ENCODE measurements at regions not wholly inside any gene's neighbourhood (a gene's known extent, or its start where the extent isn't known, plus 50 kb on each side); places are given as distances from the start of the nearest gene placed in this dataset.

- Mint-ChIP-seq H3K4me1 (ENCODE audit: low read depth, unreplicated experiment) (no peaks in the 10 kb centered on the region), H3K4me3 (ENCODE audit: unreplicated experiment) (no peak overlapping the region), H3K9me3 (ENCODE audit: unreplicated experiment) (no peaks in the 10 kb centered on the region), H3K27ac (ENCODE audit: unreplicated experiment) (no peak overlapping the region), H3K27me3 (ENCODE audit: insufficient read depth, unreplicated experiment) (no peaks in the 10 kb centered on the region), H3K36me3 (ENCODE audit: insufficient read depth, unreplicated experiment) (no peaks in the 10 kb centered on the region)
- H3K4me1 ChIP-seq: no peaks in the 10 kb centered on the region
- TF ChIP-seq CTCF (IDR thresholded peaks at IDR 0.05; ENCODE audit: insufficient read depth in 1 of 2, low read depth in 1 of 2, low read length in 1 of 2, severe bottlenecking in 1 of 2, unreplicated experiment in 1 of 2): no peak
- intact Hi-C loops (cut with micrococcal nuclease; ENCODE audit: unreplicated experiment): no loop called here
- no peak overlapping the region for H3K4me3 ChIP-seq (ENCODE audit: low read depth, low read length)
- no peaks in the 10 kb centered on the region for H3K9me3 ChIP-seq
- H3K36me3 ChIP-seq (ENCODE audit: control insufficient read depth, insufficient read depth, low read length): no peaks in the 10 kb centered on the region
- BruUV-seq (replicated peaks): no TSS peak
- no peak for DNase-seq
- H3K27me3 ChIP-seq (replicated peaks; ENCODE audit: control insufficient read depth, insufficient read depth, low read length): no peaks in the 10 kb centered on the region
- ChIA-PET CTCF (no interaction called here), POLR2A (no interaction called here)
Measured at GRCh38 chr6:164195278-164195941, 780.9 kb downstream of the QKI start.

- Histone ChIP-seq H3K27me3 (replicated peaks; ENCODE audit: control insufficient read depth, insufficient read depth, low read length) (no peaks in the 10 kb centered on the region), H3K36me3 (ENCODE audit: control insufficient read depth, insufficient read depth, low read length) (no peaks in the 10 kb centered on the region), H3K9me3 (no peaks in the 10 kb centered on the region), H3K4me1 (no peaks in the 10 kb centered on the region), H3K4me3 (ENCODE audit: low read depth, low read length) (no peak overlapping the region)
- TF ChIP-seq CTCF (IDR thresholded peaks at IDR 0.05; ENCODE audit: insufficient read depth in 1 of 2, low read depth in 1 of 2, low read length in 1 of 2, severe bottlenecking in 1 of 2, unreplicated experiment in 1 of 2): no peak
- no peak for DNase-seq
- Mint-ChIP-seq H3K4me1 (ENCODE audit: low read depth, unreplicated experiment) (no peaks in the 10 kb centered on the region), H3K9me3 (ENCODE audit: unreplicated experiment) (no peaks in the 10 kb centered on the region), H3K27ac (ENCODE audit: unreplicated experiment) (no peak overlapping the region), H3K27me3 (ENCODE audit: insufficient read depth, unreplicated experiment) (peaks cover 4% of the 10 kb centered on the region), H3K36me3 (ENCODE audit: insufficient read depth, unreplicated experiment) (no peaks in the 10 kb centered on the region), H3K4me3 (ENCODE audit: unreplicated experiment) (no peak overlapping the region)
- CTCF ChIA-PET: no interaction called here
- intact Hi-C loops (cut with micrococcal nuclease; ENCODE audit: unreplicated experiment): no loop called here
- no TSS peak for BruUV-seq (replicated peaks)
- POLR2A ChIA-PET: no interaction called here
Measured at GRCh38 chr6:164188861-164189260, 774.3 kb downstream of the QKI start.

GRCh38 chr6:164185471-164185871, 771.0 kb downstream of the QKI start:
- H3K27ac Mint-ChIP-seq (ENCODE audit: unreplicated experiment): no peak overlapping the region

More at GRCh38 chr6:164185471-164185871, 771.0 kb downstream of the QKI start:
- CTCF ChIA-PET: no interaction called here
- Mint-ChIP-seq H3K4me3 (ENCODE audit: unreplicated experiment) (no peak overlapping the region), H3K27me3 (ENCODE audit: insufficient read depth, unreplicated experiment) (peaks cover 4% of the 10 kb centered on the region), H3K9me3 (ENCODE audit: unreplicated experiment) (no peaks in the 10 kb centered on the region), H3K36me3 (ENCODE audit: insufficient read depth, unreplicated experiment) (no peaks in the 10 kb centered on the region), H3K4me1 (ENCODE audit: low read depth, unreplicated experiment) (no peaks in the 10 kb centered on the region)
- Histone ChIP-seq H3K4me1 (no peaks in the 10 kb centered on the region), H3K36me3 (ENCODE audit: control insufficient read depth, insufficient read depth, low read length) (no peaks in the 10 kb centered on the region), H3K27me3 (replicated peaks; ENCODE audit: control insufficient read depth, insufficient read depth, low read length) (no peaks in the 10 kb centered on the region), H3K4me3 (ENCODE audit: low read depth, low read length) (no peak overlapping the region), H3K9me3 (no peaks in the 10 kb centered on the region)
- POLR2A ChIA-PET: no interaction called here
- no peak for DNase-seq
- TF ChIP-seq CTCF (IDR thresholded peaks at IDR 0.05; ENCODE audit: insufficient read depth in 1 of 2, low read depth in 1 of 2, low read length in 1 of 2, severe bottlenecking in 1 of 2, unreplicated experiment in 1 of 2): no peak
- intact Hi-C loops (cut with micrococcal nuclease; ENCODE audit: unreplicated experiment): no loop called here
- BruUV-seq (replicated peaks): no TSS peak

Data from Caco-2 (cell line).